ENCODE measurements at regions not wholly inside any gene's neighbourhood (a gene's known extent, or its start where the extent isn't known, plus 50 kb on each side); places are given as distances from the start of the nearest gene placed in this dataset.

DNA sequence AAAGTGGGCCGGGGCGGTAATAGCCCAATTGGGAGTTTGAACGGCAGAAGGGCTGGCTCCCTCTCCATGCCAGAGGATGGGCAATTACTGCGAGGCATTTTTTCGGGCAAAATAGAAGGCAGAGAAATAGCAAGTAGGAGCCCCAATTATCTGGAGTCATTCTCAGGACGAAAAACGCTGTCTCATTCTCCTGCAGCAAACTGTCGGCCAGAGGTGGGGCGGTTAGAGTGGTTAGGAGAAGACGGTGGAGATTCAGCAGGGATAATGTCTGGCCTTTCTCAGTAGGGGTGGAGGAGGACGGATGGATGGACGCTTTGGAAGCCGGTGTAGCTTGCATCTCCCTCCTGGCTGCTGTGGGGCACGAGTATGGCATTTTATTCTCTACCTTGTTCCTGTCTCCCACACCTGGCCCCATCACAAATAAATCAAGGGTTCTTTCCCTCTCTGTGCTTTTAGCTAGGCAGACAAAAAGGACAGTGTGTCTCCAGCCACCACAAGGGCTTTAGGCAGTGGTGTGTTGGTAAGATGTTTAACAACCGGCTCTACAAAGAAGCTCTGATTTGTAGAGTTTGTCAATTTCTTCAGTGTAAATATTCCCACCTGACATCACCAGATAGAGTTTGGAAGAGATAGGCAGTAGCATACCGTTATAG, 140.5 kb upstream of the LHX5 start:
- Histone ChIP-seq H3K4me1 (ENCODE audit: low read length) (no peaks in the 10 kb centered on the region), H3F3A (ENCODE audit: insufficient read depth, low read length) (no peaks in the 10 kb centered on the region), H3K27ac (ENCODE audit: low read length) (no peak overlapping the region), H3K9me2 (replicated peaks; ENCODE audit: insufficient read depth, low read length) (no peaks in the 10 kb centered on the region), H3K9me3 (replicated peaks; ENCODE audit: insufficient read depth, low read length) (no peaks in the 10 kb centered on the region), H3K9ac (ENCODE audit: low read length) (no peak overlapping the region), H3K4me2 (ENCODE audit: low read depth, low read length) (no peak overlapping the region), H3K4me3 (ENCODE audit: low read length) (no peak overlapping the region), H3K27me3 (replicated peaks; ENCODE audit: insufficient read depth, low read length) (peaks cover 12% of the 10 kb centered on the region), H2AFZ (ENCODE audit: low read length) (no peak overlapping the region), H4K20me1 (ENCODE audit: insufficient read depth, low read length) (no peaks in the 10 kb centered on the region), H3K36me3 (replicated peaks; ENCODE audit: insufficient read depth, low read length) (no peaks in the 10 kb centered on the region), H3K79me2 (ENCODE audit: low read length) (no peaks in the 10 kb centered on the region)
- TF ChIP-seq EZH2 (optimal IDR thresholded peaks at IDR 0.05; ENCODE audit: low read depth, low read length), result no peak
- no peak for DNase-seq

DNA sequence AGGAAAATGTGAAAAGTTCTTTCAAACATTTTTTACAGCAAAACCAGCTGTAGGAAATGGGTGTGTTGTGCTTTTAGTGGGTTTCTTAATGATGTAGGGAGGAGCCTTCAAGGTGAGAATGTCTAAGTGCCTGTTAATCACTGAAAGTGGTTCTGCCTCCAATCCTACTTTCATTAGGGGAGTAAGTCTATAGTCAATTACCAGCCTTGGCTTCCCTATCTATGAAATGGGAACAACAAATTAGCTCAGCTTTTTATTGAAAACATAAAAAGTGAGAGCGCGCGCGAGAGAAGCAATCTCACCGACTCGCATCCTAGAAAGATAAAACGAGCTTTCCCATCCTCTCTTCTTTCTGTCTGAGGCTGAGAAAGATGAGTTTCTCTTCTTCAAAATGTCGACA, 140.0 kb upstream of the LHX5 start:
- H3K9me3 ChIP-seq (replicated peaks; ENCODE audit: insufficient read depth, low read length), result no peaks in the 10 kb centered on the region
- H3K27me3 ChIP-seq (replicated peaks; ENCODE audit: insufficient read depth, low read length), result peaks cover 12% of the 10 kb centered on the region
- TF ChIP-seq, protein P1, sequence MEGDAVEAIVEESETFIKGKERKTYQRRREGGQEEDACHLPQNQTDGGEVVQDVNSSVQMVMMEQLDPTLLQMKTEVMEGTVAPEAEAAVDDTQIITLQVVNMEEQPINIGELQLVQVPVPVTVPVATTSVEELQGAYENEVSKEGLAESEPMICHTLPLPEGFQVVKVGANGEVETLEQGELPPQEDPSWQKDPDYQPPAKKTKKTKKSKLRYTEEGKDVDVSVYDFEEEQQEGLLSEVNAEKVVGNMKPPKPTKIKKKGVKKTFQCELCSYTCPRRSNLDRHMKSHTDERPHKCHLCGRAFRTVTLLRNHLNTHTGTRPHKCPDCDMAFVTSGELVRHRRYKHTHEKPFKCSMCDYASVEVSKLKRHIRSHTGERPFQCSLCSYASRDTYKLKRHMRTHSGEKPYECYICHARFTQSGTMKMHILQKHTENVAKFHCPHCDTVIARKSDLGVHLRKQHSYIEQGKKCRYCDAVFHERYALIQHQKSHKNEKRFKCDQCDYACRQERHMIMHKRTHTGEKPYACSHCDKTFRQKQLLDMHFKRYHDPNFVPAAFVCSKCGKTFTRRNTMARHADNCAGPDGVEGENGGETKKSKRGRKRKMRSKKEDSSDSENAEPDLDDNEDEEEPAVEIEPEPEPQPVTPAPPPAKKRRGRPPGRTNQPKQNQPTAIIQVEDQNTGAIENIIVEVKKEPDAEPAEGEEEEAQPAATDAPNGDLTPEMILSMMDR (IDR thresholded peaks at IDR 0.05; ENCODE audit: low read length), result no peak
- TF ChIP-seq EZH2 (optimal IDR thresholded peaks at IDR 0.05; ENCODE audit: low read depth, low read length) (no peak), EZH2phosphoT487 (IDR thresholded peaks at IDR 0.05; ENCODE audit: low read length) (no peak)
- no peaks in the 10 kb centered on the region for H3F3A ChIP-seq (ENCODE audit: insufficient read depth, low read length)
- no peaks in the 10 kb centered on the region for H3K4me1 ChIP-seq (ENCODE audit: low read length)
- no peaks in the 10 kb centered on the region for H3K36me3 ChIP-seq (replicated peaks; ENCODE audit: insufficient read depth, low read length)
- H3K4me3 ChIP-seq (ENCODE audit: low read length), result no peak overlapping the region
- no peak overlapping the region for H2AFZ ChIP-seq (ENCODE audit: low read length)
- H3K27ac ChIP-seq (ENCODE audit: low read length), result no peak overlapping the region
- H4K20me1 ChIP-seq (ENCODE audit: insufficient read depth, low read length), result no peaks in the 10 kb centered on the region
- DNase-seq, result no peak
- no peak overlapping the region for H3K9ac ChIP-seq (ENCODE audit: low read length)
- H3K9me2 ChIP-seq (replicated peaks; ENCODE audit: insufficient read depth, low read length), result no peaks in the 10 kb centered on the region
- H3K4me2 ChIP-seq (ENCODE audit: low read depth, low read length), result no peak overlapping the region
- H3K79me2 ChIP-seq (ENCODE audit: low read length), result no peaks in the 10 kb centered on the region

- H3K4me2 ChIP-seq (ENCODE audit: low read depth, low read length), result no peak overlapping the region
- no peaks in the 10 kb centered on the region for H3K36me3 ChIP-seq (replicated peaks; ENCODE audit: insufficient read depth, low read length)
- no peak overlapping the region for H3K4me3 ChIP-seq (ENCODE audit: low read length)
- TF ChIP-seq EZH2 (optimal IDR thresholded peaks at IDR 0.05; ENCODE audit: low read depth, low read length) (no peak), EZH2phosphoT487 (IDR thresholded peaks at IDR 0.05; ENCODE audit: low read length) (no peak)
- TF ChIP-seq, protein P1 (IDR thresholded peaks at IDR 0.05; ENCODE audit: low read length), result no peak
- H3K9ac ChIP-seq (ENCODE audit: low read length), result no peak overlapping the region
- H3F3A ChIP-seq (ENCODE audit: insufficient read depth, low read length), result no peaks in the 10 kb centered on the region
- no peaks in the 10 kb centered on the region for H3K9me3 ChIP-seq (replicated peaks; ENCODE audit: insufficient read depth, low read length)
- H3K27ac ChIP-seq (ENCODE audit: low read length), result no peak overlapping the region
- H3K4me1 ChIP-seq (ENCODE audit: low read length), result no peaks in the 10 kb centered on the region
- H2AFZ ChIP-seq (ENCODE audit: low read length), result no peak overlapping the region
- H3K9me2 ChIP-seq (replicated peaks; ENCODE audit: insufficient read depth, low read length), result no peaks in the 10 kb centered on the region
- H4K20me1 ChIP-seq (ENCODE audit: insufficient read depth, low read length), result no peaks in the 10 kb centered on the region
- no peaks in the 10 kb centered on the region for H3K79me2 ChIP-seq (ENCODE audit: low read length)
- peaks cover 12% of the 10 kb centered on the region for H3K27me3 ChIP-seq (replicated peaks; ENCODE audit: insufficient read depth, low read length)
- no peak for DNase-seq
Measured at GRCh38 chr12:113610698-113611097, 139.0 kb upstream of the LHX5 start.

- no peak overlapping the region for H3K4me2 ChIP-seq (ENCODE audit: low read depth, low read length)
- H3K27ac ChIP-seq (ENCODE audit: low read length), result no peak overlapping the region
- H3K4me3 ChIP-seq (ENCODE audit: low read length), result no peak overlapping the region
- H3K4me1 ChIP-seq (ENCODE audit: low read length), result no peaks in the 10 kb centered on the region
- no peak overlapping the region for H3K9ac ChIP-seq (ENCODE audit: low read length)
- no peaks in the 10 kb centered on the region for H3K36me3 ChIP-seq (replicated peaks; ENCODE audit: insufficient read depth, low read length)
- peaks cover 12% of the 10 kb centered on the region for H3K27me3 ChIP-seq (replicated peaks; ENCODE audit: insufficient read depth, low read length)
- H2AFZ ChIP-seq (ENCODE audit: low read length), result no peak overlapping the region
- H3F3A ChIP-seq (ENCODE audit: insufficient read depth, low read length), result no peaks in the 10 kb centered on the region
- TF ChIP-seq EZH2phosphoT487 (IDR thresholded peaks at IDR 0.05; ENCODE audit: low read length) (no peak), EZH2 (optimal IDR thresholded peaks at IDR 0.05; ENCODE audit: low read depth, low read length) (no peak)
- TF ChIP-seq, protein P1 (IDR thresholded peaks at IDR 0.05; ENCODE audit: low read length), result no peak
- no peaks in the 10 kb centered on the region for H3K9me3 ChIP-seq (replicated peaks; ENCODE audit: insufficient read depth, low read length)
- no peaks in the 10 kb centered on the region for H3K9me2 ChIP-seq (replicated peaks; ENCODE audit: insufficient read depth, low read length)
- no peak for DNase-seq
- no peaks in the 10 kb centered on the region for H4K20me1 ChIP-seq (ENCODE audit: insufficient read depth, low read length)
- H3K79me2 ChIP-seq (ENCODE audit: low read length), result no peaks in the 10 kb centered on the region
Measured at GRCh38 chr12:113609692-113610469, 138.2 kb upstream of the LHX5 start.
